ENCODE measurements at regions not wholly inside any gene's neighbourhood (a gene's known extent, or its start where the extent isn't known, plus 50 kb on each side); places are given as distances from the start of the nearest gene placed in this dataset. TPM values are rescaled to one million over a fixed set of nuclear protein-coding genes. Genes with fewer than 3 reads are reported as not detected.

- H3K9me3 ChIP-seq = no peaks in the 10 kb centered on the region
- no peak for DNase-seq
- no peaks in the 10 kb centered on the region for H3K36me3 ChIP-seq
- no peak overlapping the region for H3K27ac ChIP-seq
- H3K4me3 ChIP-seq (replicated peaks in 1 of 3) = no peak overlapping the region
- H3K27me3 ChIP-seq = no peaks in the 10 kb centered on the region
- H3K4me1 ChIP-seq = no peaks in the 10 kb centered on the region
- TF ChIP-seq POLR2A (IDR thresholded peaks at IDR 0.05) (no peak), CTCF (IDR thresholded peaks at IDR 0.05) (no peak)
- intact Hi-C loops (cut with DNase I) = no loop called here
- WGBS, 2 donors = 70 to 77% methylated on average over 6 of the region's 6 CpGs
Observed at GRCh38 chr9:101791533-101791932, 53.1 kb upstream of the GRIN3A start.

Small RNA genes lying in the stretch of these regions (small RNA-seq; reads per million reads assigned to genes)
- gene RNU6-329P = not detected

Data from thyroid gland (tissue), 4 donors.